HG02623 (cell line): ENCODE measurements at regions not wholly inside any gene's neighbourhood (a gene's known extent, or its start where the extent isn't known, plus 50 kb on each side); places are given as distances from the start of the nearest gene placed in this dataset.

Experiments used
- ATAC-seq: cut with Tn5 transposase; IDR thresholded peaks from one replicate; pipeline ENCODE4 v1.9.1; 2021; ENCODE audit warnings: moderate library complexity; ENCODE audit not compliant: unreplicated experiment

GRCh38 chr15:46766021-46766420 is 951.3 kb upstream of the SEMA6D start:
- ATAC-seq, result no peak

GRCh38 chr15:46768287-46768686 is 949.0 kb upstream of the SEMA6D start:
- no peak for ATAC-seq

GRCh38 chr15:46773016-46773415 is 944.3 kb upstream of the SEMA6D start:
- ATAC-seq, result no peak

GRCh38 chr15:46778876-46779275 is 938.4 kb upstream of the SEMA6D start:
- no peak for ATAC-seq

- no peak for ATAC-seq
Observed at GRCh38 chr15:46786590-46787285, 930.6 kb upstream of the SEMA6D start.

- no peak for ATAC-seq
Observed at GRCh38 chr15:46795685-46796084, 921.6 kb upstream of the SEMA6D start.

GRCh38 chr15:46808834-46809233 is 908.5 kb upstream of the SEMA6D start:
- ATAC-seq, result no peak

- ATAC-seq, result no peak
Observed at GRCh38 chr15:46815240-46815639, 902.1 kb upstream of the SEMA6D start.

- no peak for ATAC-seq
Observed at GRCh38 chr15:46815765-46816164, 901.5 kb upstream of the SEMA6D start.

- no peak for ATAC-seq
Observed at GRCh38 chr15:46848704-46849103, 868.6 kb upstream of the SEMA6D start.

- no peak for ATAC-seq
Observed at GRCh38 chr15:46853600-46853999, 863.7 kb upstream of the SEMA6D start.

GRCh38 chr15:46854564-46854963 is 862.7 kb upstream of the SEMA6D start:
- no peak for ATAC-seq

- no peak for ATAC-seq
Observed at GRCh38 chr15:46855388-46855787, 861.9 kb upstream of the SEMA6D start.

- no peak for ATAC-seq
Observed at GRCh38 chr15:46856839-46857502, 860.3 kb upstream of the SEMA6D start.

GRCh38 chr15:46858150-46858549 is 859.2 kb upstream of the SEMA6D start:
- no peak for ATAC-seq

GRCh38 chr15:46861796-46862195 is 855.5 kb upstream of the SEMA6D start:
- no peak for ATAC-seq

- ATAC-seq, result no peak
Observed at GRCh38 chr15:46865155-46865554, 852.1 kb upstream of the SEMA6D start.

GRCh38 chr15:46872286-46872980 is 844.9 kb upstream of the SEMA6D start:
- ATAC-seq, result no peak

GRCh38 chr15:46872981-46873330 is 844.3 kb upstream of the SEMA6D start:
- no peak for ATAC-seq

- ATAC-seq, result no peak
Observed at GRCh38 chr15:46879032-46879770, 838.1 kb upstream of the SEMA6D start.

GRCh38 chr15:46880791-46881190 is 836.5 kb upstream of the SEMA6D start:
- no peak for ATAC-seq
